ENCODE measurements at regions not wholly inside any gene's neighbourhood (a gene's known extent, or its start where the extent isn't known, plus 50 kb on each side); places are given as distances from the start of the nearest gene placed in this dataset.

DNA sequence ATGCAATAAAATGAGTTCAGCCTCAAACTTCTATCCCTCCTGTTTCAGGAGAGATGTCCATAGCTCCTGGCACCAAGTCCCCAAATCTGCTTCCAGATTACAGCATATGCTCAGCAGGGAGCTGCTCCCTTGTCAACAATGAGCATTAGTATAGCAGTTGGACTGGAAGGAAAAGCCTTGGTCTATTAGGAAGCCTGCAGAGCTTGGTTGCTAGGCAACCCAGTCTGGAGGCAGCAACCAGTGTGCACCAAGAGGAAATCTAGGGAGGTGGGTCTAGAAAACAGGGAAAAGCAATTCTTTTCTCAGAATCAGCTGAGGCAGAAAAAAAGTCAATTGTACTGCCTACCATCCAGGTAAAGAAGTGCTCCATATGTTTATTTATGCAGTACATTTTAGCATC, 229.5 kb upstream of the NMUR2 start:
- TF ChIP-seq CTCF (conservative IDR thresholded peaks at IDR 0.05; ENCODE audit: low read depth, low read length) = no peak
- Histone ChIP-seq H3K4me2 (no peak overlapping the region), H3K36me3 (ENCODE audit: insufficient read depth) (no peaks in the 10 kb centered on the region), H3K27ac (no peak overlapping the region), H3K79me2 (ENCODE audit: insufficient read depth, low read depth) (no peaks in the 10 kb centered on the region), H3K9ac (no peak overlapping the region), H3K4me3 (IDR thresholded peaks at IDR 0.05; ENCODE audit: insufficient read depth, low read depth, low read length) (no peak overlapping the region), H2AFZ (ENCODE audit: low read depth) (no peak overlapping the region), H3K4me1 (ENCODE audit: low read depth, poor library complexity, severe bottlenecking) (no peaks in the 10 kb centered on the region), H4K20me1 (ENCODE audit: insufficient read depth) (no peaks in the 10 kb centered on the region), H3K27me3 (ENCODE audit: insufficient read depth, low read depth) (no peaks in the 10 kb centered on the region)

DNA sequence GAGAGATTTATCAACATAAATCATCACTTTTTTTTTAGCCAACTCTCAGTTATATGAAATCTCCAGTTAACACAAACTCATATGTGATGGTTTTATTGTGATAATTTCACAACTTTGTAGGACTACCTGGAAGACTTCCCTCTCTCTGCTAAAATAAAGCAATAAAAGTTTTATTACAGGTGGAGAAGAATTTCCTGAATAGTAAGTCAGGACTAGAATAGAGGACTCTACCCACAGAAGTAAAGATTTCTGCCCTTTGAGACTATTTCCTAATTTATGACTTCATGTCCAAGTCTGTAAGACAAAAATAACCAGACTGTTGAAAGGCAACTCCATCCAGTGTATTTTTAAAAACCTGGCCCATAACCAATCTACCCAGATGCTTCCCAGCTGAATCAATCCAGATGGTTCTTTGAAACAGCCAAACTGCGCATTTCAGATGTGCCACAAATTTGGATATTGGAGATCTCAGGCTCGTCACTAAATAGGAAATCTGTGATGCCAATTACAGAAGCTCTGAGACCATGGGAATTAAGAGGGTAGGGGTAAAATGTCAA, 234.0 kb upstream of the NMUR2 start:
- Histone ChIP-seq H3K4me1 (ENCODE audit: low read depth, poor library complexity, severe bottlenecking) (no peaks in the 10 kb centered on the region), H3K79me2 (ENCODE audit: insufficient read depth, low read depth) (no peaks in the 10 kb centered on the region), H3K9ac (no peak overlapping the region), H3K36me3 (ENCODE audit: insufficient read depth) (no peaks in the 10 kb centered on the region), H3K4me2 (no peak overlapping the region), H4K20me1 (ENCODE audit: insufficient read depth) (no peaks in the 10 kb centered on the region), H3K27ac (no peak overlapping the region), H3K27me3 (ENCODE audit: insufficient read depth, low read depth) (no peaks in the 10 kb centered on the region), H2AFZ (ENCODE audit: low read depth) (no peak overlapping the region), H3K4me3 (IDR thresholded peaks at IDR 0.05; ENCODE audit: insufficient read depth, low read depth, low read length) (no peak overlapping the region)
- no peak for TF ChIP-seq CTCF (conservative IDR thresholded peaks at IDR 0.05; ENCODE audit: low read depth, low read length)

DNA sequence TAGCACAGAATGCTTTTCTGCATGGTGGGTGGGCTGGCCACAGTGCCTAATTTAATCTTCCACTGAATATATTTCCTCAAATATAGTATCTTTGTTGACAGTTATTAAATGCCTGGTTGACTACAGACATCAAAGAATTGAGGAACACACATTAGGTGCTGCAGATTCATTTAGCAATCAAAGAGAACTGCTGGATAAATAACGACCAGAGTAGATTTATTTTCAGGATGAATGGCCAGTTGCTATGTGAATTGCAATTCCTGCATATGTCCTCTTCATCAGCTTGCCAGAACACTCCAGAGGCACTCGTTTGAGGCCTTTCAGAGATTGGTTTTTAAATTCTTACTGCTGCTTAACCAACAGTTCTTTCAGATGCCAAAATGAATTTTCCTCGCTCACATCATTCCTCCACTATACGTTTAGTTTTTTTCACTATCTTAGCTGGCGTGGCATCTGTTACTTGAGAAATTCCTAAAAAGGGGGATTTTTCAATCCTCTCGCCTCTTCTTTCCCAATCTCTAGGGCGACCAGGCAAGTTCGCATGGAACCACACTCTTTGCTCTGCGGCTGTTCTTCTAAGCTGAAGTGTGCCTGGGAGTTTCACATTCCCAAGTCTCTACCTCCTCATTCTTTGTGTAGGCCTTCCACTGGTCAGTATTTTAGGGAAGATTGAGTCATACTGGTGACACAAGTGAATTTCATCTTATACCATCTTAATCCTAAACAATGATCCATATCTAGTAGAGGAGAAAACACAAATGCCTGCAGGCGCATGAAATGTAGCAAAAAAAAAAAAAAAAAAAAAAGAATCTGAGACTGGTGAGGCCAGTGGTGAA, 237.1 kb upstream of the NMUR2 start:
- Histone ChIP-seq H3K9ac (no peak overlapping the region), H3K27ac (no peak overlapping the region), H4K20me1 (ENCODE audit: insufficient read depth) (no peaks in the 10 kb centered on the region), H3K27me3 (ENCODE audit: insufficient read depth, low read depth) (no peaks in the 10 kb centered on the region), H3K4me3 (IDR thresholded peaks at IDR 0.05; ENCODE audit: insufficient read depth, low read depth, low read length) (no peak overlapping the region), H3K36me3 (ENCODE audit: insufficient read depth) (no peaks in the 10 kb centered on the region), H2AFZ (ENCODE audit: low read depth) (no peak overlapping the region), H3K4me2 (no peak overlapping the region), H3K4me1 (ENCODE audit: low read depth, poor library complexity, severe bottlenecking) (no peaks in the 10 kb centered on the region), H3K79me2 (ENCODE audit: insufficient read depth, low read depth) (no peaks in the 10 kb centered on the region)
- no peak for TF ChIP-seq CTCF (conservative IDR thresholded peaks at IDR 0.05; ENCODE audit: low read depth, low read length)

GRCh38 chr5:152642880-152643279, 237.8 kb upstream of the NMUR2 start:
- no peak for TF ChIP-seq CTCF (conservative IDR thresholded peaks at IDR 0.05; ENCODE audit: low read depth, low read length)
- Histone ChIP-seq H4K20me1 (ENCODE audit: insufficient read depth) (no peaks in the 10 kb centered on the region), H3K79me2 (ENCODE audit: insufficient read depth, low read depth) (no peaks in the 10 kb centered on the region), H3K4me3 (IDR thresholded peaks at IDR 0.05; ENCODE audit: insufficient read depth, low read depth, low read length) (no peak overlapping the region), H3K27me3 (ENCODE audit: insufficient read depth, low read depth) (no peaks in the 10 kb centered on the region), H3K4me1 (ENCODE audit: low read depth, poor library complexity, severe bottlenecking) (no peaks in the 10 kb centered on the region), H2AFZ (ENCODE audit: low read depth) (no peak overlapping the region), H3K9ac (no peak overlapping the region), H3K36me3 (ENCODE audit: insufficient read depth) (no peaks in the 10 kb centered on the region), H3K27ac (no peak overlapping the region), H3K4me2 (no peak overlapping the region)
